HG03039 (cell line): ENCODE measurements at regions not wholly inside any gene's neighbourhood (a gene's known extent, or its start where the extent isn't known, plus 50 kb on each side); places are given as distances from the start of the nearest gene placed in this dataset.
"Not testable (repeated sequence)": the region's sequence is repeated elsewhere in the genome, so short reads cannot be mapped to it uniquely, and the experiment has no call there.

Experiments used
- ATAC-seq: cut with Tn5 transposase; IDR thresholded peaks from one replicate; pipeline ENCODE4 v1.9.1; 2021; ENCODE audit warnings: mild to moderate bottlenecking, moderate library complexity; ENCODE audit not compliant: unreplicated experiment

DNA sequence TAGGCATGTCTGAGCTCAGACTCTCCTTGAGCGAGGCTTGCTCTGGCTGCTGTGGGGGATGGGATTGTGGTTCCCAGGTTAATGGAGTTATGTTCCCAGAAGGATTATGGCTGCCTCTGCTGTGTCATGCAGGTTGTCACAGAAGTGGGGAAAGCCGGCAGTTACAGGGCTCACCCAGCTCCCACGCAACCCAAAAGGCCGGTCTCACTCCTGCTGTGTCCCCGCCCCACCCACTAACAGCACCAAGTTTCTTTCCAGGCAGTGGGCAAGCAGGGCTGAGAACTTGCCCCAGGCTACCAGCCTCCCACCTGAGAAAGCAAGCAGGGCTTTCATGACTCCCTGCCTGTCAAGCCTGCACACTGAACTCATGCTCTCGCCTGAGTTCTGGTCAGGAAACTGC lies 750.5 kb downstream of the FRK start:
- ATAC-seq: no peak

DNA sequence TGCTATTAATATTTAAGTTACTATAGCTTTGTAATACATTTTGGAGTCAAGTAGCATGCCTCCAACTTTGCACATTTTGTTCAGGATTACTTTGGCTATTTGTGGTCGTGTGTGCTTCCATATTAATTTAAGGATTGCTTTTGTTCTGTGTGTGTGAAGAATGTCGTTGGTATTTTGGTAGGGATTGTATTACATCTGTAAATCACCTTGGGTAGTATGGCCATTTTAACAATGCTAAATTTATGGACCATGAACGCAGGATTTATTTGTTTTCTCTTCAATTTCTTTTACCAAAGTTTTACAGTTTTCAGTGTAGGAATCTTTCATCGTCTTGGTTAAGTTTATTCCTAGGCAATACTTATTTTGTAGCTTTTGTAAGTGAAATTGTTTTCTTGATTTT lies 758.0 kb downstream of the FRK start:
- ATAC-seq: no peak

DNA sequence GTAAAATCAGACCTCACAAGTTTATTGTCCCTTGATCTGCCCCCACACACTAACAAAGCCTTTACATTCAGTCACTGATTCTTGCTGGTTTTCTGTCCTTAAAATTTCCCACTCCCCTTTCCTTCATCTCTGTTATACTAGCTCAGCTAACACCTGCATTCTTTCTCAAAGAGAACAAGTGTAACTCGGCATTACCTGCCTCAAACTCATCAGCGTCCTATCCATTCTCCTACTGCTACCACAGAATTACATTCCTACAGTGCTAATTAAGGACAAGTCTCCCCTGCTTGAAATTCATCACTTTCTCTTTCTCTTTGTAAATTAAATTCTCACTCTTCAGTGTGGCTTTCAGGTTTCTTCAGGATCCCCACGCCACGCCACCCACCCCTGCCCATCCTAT lies 773.2 kb downstream of the FRK start:
- ATAC-seq: no peak

DNA sequence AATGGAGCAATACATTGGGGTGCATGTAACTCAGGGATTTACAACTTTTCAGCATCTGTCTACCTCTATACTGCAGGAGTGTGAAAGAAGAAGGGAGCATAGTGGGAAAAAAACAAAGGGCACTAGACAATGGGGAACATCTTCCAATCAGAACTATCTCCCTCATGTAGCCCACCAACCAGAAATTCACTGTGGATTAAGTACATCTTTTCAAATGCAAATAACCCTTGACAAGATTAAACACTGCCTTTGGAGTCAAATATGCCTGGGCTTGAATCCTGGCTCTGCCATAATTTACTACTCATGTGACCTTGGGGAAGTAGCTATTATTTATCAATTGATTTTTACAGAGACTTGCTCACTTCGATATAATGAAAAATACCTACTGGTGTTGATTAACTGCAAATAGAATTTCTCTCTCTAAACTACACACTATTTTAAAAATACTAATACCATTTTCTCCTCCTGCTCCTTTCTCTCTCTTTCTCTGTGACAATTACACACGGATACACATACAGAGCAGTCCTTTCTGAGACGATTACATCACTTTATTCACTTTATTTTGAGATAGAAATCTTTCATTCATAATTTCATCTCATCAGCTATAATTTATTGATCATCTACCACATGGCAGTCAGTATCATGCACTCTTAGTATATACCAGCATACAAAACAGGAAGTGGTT lies 783.7 kb downstream of the FRK start:
- ATAC-seq: no peak

DNA sequence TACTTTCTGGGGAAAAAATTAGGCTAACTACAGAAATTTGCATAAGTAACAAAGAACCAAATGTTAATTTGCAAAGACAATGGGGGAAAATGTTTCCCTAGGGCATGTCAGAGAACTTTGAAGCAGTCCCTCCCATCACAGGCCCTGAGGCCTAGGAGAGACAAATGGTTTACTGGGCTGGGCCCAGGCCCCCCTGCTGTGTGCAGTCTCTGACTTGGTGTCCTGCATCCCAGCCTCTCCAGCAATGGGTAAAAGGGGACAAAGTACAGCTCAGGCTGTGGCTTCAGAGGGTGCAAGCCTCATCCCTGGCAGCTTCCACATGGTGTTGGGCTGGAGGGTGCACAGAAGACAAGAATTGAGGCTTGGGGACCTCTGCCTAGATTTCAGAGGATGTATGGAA lies 788.4 kb downstream of the FRK start:
- no peak for ATAC-seq

DNA sequence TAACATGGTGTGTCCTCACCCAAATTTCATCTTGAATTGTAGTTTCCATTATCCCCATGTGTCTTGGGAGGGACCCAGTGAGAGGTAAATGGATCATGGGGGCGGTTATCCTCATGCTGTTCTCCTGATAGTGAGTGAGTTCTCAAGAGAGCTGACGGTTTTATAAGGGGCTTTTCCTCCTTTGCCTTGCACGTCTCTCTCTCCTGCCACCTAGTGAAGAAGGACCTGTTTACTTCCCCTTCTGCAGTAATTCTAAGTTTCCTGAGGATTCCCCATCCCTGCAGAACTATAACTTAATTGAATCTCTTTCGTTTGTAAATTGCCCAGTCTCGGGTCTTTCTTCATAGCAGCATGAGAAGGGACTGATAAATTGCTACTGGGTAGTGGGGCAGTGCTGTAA lies 789.3 kb downstream of the FRK start:
- ATAC-seq: no peak

DNA sequence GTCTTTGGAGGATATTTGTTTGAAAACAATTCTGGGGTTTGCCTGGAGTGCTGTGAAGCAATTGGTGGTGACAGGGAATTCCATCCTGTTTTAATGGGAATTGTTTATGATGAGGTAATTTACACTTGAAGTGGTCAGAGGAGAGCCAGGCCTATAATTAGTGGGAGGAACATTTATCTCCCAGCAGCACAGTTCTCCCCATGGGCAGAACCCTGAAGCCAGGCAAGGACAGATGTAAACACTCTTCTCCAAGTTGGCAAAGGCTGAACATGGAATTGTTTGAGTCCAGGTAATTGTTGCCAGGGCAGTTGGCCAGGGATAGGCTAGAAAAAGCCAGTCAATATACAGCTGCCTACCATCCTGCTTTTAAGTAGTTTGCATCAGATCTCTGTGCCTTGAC lies 789.7 kb downstream of the FRK start:
- ATAC-seq: no peak

DNA sequence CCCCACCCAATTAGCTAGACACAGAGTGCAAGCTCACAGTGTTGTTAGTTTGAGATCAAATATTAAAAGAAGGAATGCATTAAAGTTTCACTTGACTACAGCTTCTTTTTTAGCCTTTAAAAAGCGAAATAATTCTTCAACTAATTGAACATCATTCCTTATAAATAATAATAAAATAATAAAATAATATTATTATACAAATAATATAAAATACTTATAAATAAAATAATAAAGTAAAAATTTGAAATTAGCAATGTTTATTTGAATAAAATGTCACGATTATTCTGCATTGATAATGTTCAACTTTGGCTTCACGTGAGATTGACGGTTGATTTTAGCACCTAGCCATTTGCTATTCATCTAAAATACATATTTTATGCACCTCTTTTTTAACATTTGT lies 819.3 kb downstream of the FRK start:
- no peak for ATAC-seq

DNA sequence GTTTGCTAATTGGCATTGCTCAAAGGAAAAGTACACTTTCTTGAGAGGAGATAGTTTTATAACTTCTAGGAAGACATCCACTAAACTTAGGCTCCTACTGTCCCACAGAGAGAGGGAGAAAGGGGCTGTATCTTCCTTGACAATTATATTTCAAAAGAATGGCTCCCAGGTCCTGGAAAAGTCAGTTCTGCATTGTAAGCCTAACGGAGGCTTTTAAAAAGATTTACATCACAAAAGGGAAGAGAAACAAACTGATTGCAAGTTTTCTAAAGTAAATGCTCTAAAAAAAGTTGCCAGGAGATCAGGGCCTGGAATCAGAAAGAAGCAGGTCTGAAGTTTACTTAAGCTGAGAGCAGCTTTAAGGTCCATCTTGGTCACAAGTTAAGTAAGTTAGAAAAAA lies 839.5 kb downstream of the FRK start:
- no peak for ATAC-seq

DNA sequence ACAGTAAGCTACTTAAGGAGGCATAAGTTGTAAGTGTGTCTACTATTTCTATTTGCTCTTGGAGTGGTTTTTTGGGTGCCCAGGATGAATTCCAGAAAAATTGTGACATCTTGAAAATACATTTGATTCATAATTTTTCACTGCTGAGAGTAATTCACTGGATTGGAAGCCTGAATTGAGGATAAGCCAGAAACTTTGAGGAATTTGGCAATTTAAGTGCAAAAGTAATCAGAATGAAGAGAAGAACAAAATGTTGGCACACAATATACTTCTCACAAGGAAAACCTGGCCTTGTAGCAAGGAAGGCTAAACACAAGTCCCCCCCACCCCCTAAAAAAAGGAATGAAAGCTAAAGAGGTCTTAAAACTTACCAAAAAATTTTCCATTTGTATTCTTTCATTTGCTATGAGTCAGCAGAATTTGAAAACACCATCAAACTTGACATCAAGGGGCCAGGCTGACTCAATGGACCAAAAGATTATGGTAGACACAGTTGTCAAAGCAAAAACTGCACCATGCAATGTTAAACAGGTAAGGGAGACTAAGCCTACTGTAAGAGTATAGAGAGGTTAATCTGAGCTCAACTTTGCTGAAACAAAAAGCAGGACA lies 840.0 kb downstream of the FRK start:
- ATAC-seq: no peak

DNA sequence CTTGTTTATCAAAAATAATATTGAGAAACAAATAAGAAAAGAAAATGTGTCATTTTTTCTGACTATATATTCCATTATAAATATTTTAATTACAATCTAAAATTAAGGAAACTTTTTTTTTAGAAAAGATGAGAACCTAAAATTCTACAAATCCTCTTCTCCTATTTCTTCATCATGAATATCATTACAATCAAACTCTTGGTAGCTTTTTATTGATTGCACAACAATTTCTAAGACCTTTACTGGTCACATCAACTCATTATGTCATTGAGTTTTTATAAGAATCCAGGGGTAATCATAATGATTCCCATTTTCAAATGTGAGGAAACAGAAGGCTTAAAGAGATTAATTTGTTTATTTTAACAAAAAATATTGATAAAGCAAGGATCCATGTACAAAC lies 841.0 kb downstream of the FRK start:
- no peak for ATAC-seq

DNA sequence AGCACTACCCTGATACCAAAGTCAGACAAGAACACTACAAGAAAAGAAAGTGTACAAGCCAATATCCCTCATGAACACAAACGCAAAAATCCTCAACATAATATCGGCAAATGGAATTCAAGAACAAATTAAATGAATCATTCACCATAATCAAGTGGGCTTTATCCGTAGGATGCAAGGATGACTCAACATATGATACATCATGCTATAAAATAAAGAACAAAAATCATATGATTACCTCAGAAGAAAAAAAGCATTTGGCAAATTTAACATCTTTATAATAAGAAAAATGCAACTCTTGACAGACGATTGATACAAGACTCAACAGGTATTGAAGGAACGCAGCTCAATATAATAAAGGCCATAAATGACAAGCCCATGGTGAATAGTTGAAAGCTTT lies 843.9 kb downstream of the FRK start:
- ATAC-seq: no peak

DNA sequence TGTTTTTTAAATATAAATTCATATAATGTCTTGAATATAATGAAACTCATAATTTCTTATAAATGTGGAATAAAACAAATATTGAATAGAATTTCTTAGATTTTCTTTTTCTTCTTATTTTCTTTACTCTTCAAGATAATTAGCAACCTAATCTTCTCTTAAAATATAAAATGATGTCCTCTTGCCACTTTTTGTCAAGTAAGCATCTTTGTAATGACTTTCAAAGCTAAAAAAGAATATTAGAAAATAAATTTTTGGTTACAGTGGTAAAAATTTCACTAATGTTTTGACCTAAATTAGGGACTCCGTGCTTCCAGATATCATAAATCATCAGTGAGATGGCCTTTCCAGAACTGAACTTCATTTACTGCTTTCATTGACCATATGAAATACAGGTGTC lies 846.4 kb downstream of the FRK start:
- ATAC-seq: no peak

DNA sequence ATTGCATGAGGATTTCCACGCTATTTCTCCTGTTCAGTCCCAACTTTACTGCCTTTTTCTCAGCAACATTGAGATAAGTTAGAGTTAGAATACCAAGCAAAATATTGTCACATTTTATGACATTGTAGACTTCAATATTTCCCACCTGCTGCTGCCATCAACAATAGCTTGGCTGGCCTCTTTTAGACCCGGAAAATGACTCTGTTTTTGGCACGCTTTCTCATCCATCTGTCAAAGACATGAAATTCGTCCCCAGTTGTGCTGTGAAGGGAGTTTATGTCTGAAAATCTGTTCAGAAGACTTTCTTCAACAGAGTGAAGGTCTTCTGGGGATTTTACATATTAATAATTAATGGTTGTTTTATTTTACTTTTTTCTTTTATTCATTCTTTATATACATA lies 857.3 kb downstream of the FRK start:
- ATAC-seq: no peak

DNA sequence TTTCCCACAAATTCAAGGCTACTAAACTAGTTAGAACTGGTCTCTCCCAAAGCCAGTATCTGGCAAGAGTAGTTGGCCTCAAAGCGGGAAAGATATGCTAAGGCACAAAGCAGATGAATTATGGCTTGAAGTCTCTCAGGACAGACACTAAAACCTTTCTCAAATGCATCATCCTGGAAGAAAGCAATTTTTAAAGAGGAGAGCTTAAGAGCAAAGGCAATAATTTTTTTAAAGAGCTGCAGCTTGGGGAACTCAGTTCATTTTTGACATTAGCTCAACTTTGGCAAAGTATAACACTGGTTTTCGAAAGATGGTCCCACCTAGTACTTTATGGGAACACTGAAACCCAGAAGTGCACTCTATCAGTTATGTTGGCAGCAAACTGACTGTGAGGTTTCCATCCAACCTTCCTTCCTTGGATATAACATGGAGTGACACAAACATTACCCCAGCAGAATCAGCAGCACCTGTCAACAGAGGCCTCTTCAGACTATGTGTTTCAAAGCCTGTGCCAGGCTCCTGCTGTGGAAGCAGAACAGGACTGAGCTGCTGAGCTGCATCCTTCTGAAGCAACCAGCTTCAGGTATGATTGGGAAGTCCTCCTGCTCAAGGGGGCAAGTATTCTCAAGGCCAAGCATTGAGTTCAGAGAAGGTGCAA lies 852.3 kb upstream of the HS3ST5 start:
- no peak for ATAC-seq

DNA sequence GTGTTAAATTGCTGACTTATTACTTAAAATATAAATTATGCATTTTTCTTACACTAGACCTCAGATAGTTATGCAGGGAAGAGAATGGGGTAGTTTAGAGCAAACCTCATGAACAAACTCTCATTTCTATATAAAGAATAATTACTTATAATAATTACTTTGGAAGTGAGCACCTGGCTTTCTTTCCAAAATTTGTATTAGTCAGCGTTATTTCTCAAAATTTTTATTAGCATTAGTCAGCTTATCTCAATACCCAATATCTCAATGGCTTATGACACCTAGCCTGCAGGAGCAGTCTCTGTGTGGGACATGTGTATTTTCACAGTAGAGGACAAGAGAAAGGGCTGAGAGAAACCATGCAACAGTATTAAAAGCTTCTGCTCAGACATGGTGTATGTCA lies 849.2 kb upstream of the HS3ST5 start:
- no peak for ATAC-seq

DNA sequence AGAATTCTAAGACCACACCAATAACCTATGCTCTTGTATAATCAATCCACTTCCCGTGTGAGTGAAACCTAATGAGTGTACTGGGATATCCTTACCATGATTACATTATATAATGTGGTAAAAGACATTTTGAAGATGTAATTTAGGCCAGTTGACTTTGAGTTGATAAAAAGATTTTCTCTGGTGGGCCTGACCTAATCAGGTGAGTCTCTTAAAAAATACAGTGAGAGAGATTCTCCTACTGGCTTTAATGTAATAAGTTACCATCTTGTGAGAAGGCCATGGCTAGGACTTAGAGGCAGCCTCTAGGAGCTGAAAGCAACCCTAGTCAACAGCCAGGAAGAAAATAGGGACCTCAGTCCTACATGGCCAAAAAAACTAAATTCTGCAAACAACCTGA lies 847.7 kb upstream of the HS3ST5 start:
- no peak for ATAC-seq

DNA sequence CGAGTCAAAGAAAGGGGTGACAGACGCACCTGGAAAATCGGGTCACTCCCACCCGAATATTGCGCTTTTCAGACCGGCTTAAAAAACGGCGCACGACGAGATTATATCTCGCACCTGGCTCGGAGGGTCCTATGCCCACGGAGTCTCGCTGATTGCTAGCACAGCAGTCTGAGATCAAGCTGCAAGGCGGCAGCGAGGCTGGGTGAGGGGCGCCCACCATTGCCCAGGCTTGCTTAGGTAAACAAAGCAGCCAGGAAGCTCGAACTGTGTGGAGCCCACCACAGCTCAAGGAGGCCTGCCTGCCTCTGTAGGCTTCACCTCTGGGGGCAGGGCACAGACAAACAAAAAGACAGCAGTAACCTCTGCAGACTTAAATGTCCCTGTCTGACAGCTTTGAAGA lies 832.6 kb upstream of the HS3ST5 start:
- not testable (repeated sequence) for ATAC-seq

DNA sequence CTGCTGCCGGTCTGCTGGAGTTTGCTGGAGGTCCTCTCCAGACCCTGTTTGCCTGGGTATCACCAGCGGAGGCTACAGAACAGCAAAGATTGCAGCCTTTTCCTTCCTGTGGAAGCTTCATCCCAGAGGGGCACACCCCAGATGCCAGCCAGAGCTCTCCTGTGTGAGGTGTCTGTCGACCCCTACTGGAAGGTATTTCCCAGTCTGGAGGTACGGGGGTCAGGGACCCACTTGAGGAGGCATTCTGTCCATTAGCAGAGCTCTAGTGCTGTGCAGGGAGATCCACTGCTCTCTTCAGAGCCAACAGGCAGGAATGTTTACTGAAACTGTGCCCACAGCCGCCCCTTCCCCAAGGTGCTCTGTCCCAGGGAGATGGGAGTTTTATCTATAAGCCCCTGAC lies 823.1 kb upstream of the HS3ST5 start:
- ATAC-seq: not testable (repeated sequence)

DNA sequence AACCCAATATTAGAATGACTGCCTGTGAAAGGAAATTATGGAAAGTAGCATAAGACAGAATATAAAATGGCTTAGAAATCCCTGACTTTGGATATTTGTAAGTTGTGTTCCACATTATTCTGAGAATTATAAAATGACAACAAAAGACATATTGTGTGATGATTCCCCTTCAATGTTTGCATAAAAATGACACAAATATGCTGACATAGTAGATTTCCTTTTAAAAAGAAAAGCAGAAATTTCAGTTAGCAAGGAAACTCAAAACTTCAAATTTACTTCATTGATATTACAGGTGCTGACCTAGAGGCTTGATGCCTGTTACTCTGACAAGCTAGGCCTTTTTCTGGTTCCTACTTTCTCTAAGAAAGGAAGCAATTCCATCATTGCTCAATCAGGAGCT lies 816.9 kb upstream of the HS3ST5 start:
- no peak for ATAC-seq

DNA sequence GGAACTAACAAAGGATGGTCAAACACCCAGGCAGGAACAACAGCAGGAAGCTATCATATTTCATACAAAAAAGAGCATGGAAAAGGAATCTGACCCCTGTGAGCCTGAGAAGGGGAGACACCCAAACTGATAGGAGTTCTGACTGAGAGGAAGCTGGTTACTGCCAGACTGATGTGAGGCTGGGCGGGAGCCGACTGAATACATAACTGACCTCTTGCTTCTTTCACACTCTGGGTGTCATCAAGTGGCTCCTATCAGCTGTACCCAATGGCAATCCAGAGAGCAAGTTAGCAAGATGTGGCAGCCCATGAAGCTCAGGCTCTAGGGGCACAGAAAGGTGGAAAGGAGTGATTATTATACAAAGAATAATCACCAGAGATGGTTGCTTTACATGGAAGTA lies 795.1 kb upstream of the HS3ST5 start:
- ATAC-seq: no peak

DNA sequence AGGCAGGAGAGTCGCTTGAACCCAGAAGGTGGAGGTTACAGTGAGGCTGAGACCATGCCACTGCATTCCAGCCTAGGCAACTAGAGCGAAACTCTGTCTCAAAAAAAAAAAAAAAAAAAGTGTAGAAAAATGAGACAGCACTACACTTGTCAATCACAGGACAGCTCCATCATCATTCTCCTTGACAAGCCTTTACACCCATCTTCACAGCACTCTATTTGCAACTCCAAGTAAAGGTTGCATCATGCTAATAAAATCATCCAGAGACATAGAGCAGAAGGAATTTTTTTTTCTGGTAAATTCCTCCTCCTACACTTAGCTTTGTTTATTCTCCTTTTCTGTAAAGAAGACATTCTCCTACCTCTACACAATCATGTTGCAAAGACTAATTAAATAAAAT lies 791.0 kb upstream of the HS3ST5 start:
- ATAC-seq: no peak
